Duodenal mucosa (tissue), 2 donors: ENCODE measurements at regions not wholly inside any gene's neighbourhood (a gene's known extent, or its start where the extent isn't known, plus 50 kb on each side); places are given as distances from the start of the nearest gene placed in this dataset.

Experiments
- H3K27ac ChIP-seq: one replicate; pipeline ENCODE4 v1.7.0; 2013; ENCODE audit warnings: low read depth, low read length
- H3K27me3 ChIP-seq, 2 donors: one replicate each; pipeline ENCODE4 v1.7.0; 2013; ENCODE audit warnings: low read length in 2 of 2, control low read depth in 1 of 2; ENCODE audit not compliant: insufficient read depth in 2 of 2, control insufficient read depth in 1 of 2
- H3K36me3 ChIP-seq, 2 donors: one replicate each; pipeline ENCODE4 v1.7.0; 2013; ENCODE audit warnings: low read length in 2 of 2, control low read depth in 1 of 2; ENCODE audit not compliant: insufficient read depth in 2 of 2, control insufficient read depth in 1 of 2
- H3K4me1 ChIP-seq, 2 donors: one replicate each; pipeline ENCODE4 v1.7.0; 2013; ENCODE audit warnings: low read length in 2 of 2, control low read depth in 1 of 2; ENCODE audit not compliant: insufficient read depth in 2 of 2, control insufficient read depth in 1 of 2
- H3K4me3 ChIP-seq, 2 donors: one replicate each; pipeline ENCODE4 v1.7.0; 2013; ENCODE audit warnings: low read length in 2 of 2, low read depth in 1 of 2
- H3K9ac ChIP-seq, 2 donors: one replicate each; pipeline ENCODE4 v1.7.0; 2013; ENCODE audit warnings: low read length in 2 of 2, low read depth in 1 of 2
- H3K9me3 ChIP-seq, 2 donors: one replicate each; pipeline ENCODE4 v1.7.0; 2013; ENCODE audit warnings: low read length in 2 of 2, control low read depth in 1 of 2; ENCODE audit not compliant: control insufficient read depth in 1 of 2

GRCh38 chr5:74280306-74280705 lies 360.2 kb downstream of the ENC1 start:
- H3K36me3 ChIP-seq: no peaks in the 10 kb centered on the region
- H3K9me3 ChIP-seq: no peaks in the 10 kb centered on the region
- no peaks in the 10 kb centered on the region for H3K4me1 ChIP-seq
- H3K27ac ChIP-seq: no peak overlapping the region
- H3K27me3 ChIP-seq: no peaks in the 10 kb centered on the region
- H3K9ac ChIP-seq: no peak overlapping the region
- H3K4me3 ChIP-seq: no peak overlapping the region

- Histone ChIP-seq H3K9ac (no peak overlapping the region), H3K9me3 (no peaks in the 10 kb centered on the region), H3K36me3 (no peaks in the 10 kb centered on the region), H3K4me1 (no peaks in the 10 kb centered on the region), H3K27ac (no peak overlapping the region), H3K4me3 (no peak overlapping the region), H3K27me3 (no peaks in the 10 kb centered on the region)
These were observed 361.3 kb downstream of the ENC1 start for GRCh38 chr5:74279244-74279643.

- Histone ChIP-seq H3K9ac (no peak overlapping the region), H3K27ac (no peak overlapping the region), H3K36me3 (no peaks in the 10 kb centered on the region), H3K27me3 (no peaks in the 10 kb centered on the region), H3K4me3 (no peak overlapping the region), H3K9me3 (no peaks in the 10 kb centered on the region), H3K4me1 (no peaks in the 10 kb centered on the region)
These were observed 363.1 kb downstream of the ENC1 start for GRCh38 chr5:74277418-74277817.

- Histone ChIP-seq H3K9ac (no peak overlapping the region), H3K4me1 (no peaks in the 10 kb centered on the region), H3K9me3 (no peaks in the 10 kb centered on the region), H3K4me3 (no peak overlapping the region), H3K27me3 (no peaks in the 10 kb centered on the region), H3K36me3 (no peaks in the 10 kb centered on the region), H3K27ac (no peak overlapping the region)
These were observed 365.1 kb downstream of the ENC1 start for GRCh38 chr5:74275171-74275992.

DNA sequence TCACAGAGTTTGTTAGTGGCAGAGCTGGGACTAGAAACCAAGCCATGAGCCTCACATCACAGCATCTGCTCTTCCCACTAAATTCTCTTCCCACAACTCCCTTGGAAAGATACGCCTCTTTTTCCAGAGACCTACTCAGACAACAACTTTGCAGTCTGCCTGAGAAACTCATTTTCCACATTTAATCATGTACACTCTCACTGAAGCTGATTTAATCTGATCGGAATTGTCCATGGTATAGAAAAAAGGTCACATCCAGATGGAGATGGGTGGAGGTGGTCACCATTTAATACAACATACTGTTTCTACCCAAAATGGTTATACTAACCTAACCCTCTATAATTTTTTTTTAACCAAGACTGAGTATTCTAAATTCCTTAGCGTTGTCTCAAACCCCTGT lies 366.2 kb downstream of the ENC1 start:
- Histone ChIP-seq H3K4me1 (no peaks in the 10 kb centered on the region), H3K9ac (no peak overlapping the region), H3K36me3 (no peaks in the 10 kb centered on the region), H3K4me3 (no peak overlapping the region), H3K9me3 (no peaks in the 10 kb centered on the region), H3K27ac (no peak overlapping the region), H3K27me3 (no peaks in the 10 kb centered on the region)

DNA sequence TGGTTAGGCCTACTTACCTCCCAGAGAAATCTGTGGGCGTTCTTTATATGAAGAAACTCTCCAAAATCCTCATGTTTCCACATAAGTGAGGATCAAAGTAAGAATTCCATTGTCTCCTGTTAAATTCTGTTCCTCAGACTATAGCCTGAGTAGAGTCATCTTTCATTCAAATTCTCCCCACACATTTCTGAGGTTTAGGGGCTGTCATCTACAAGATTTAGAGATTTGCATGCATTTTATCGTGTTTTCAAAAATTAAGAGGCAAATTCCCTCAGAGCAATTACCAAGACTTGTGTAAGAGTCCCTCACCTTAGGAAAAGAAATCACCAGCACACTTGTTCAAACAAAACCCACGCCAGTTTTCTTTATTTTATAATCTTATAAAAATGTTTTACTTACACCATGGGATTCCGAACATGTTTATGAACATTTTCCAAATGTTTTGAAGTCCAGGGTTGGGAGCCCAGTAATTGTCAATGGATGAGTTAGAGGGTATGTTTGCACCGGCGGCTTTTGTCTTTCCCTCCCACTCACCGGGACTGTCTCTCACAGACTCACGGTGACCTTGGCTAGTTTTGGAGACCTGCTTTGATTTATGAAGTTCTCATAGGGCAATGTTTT lies 367.6 kb downstream of the ENC1 start:
- no peak overlapping the region for H3K4me3 ChIP-seq
- no peak overlapping the region for H3K27ac ChIP-seq
- H3K9ac ChIP-seq: no peak overlapping the region
- H3K36me3 ChIP-seq: no peaks in the 10 kb centered on the region
- no peaks in the 10 kb centered on the region for H3K9me3 ChIP-seq
- no peaks in the 10 kb centered on the region for H3K27me3 ChIP-seq
- no peaks in the 10 kb centered on the region for H3K4me1 ChIP-seq

GRCh38 chr5:74272024-74272775 lies 368.3 kb downstream of the ENC1 start:
- H3K9me3 ChIP-seq: no peaks in the 10 kb centered on the region
- H3K9ac ChIP-seq: no peak overlapping the region
- no peaks in the 10 kb centered on the region for H3K36me3 ChIP-seq
- no peak overlapping the region for H3K27ac ChIP-seq
- no peaks in the 10 kb centered on the region for H3K4me1 ChIP-seq
- H3K4me3 ChIP-seq: no peak overlapping the region
- no peaks in the 10 kb centered on the region for H3K27me3 ChIP-seq

- no peaks in the 10 kb centered on the region for H3K27me3 ChIP-seq
- no peak overlapping the region for H3K9ac ChIP-seq
- no peaks in the 10 kb centered on the region for H3K36me3 ChIP-seq
- no peaks in the 10 kb centered on the region for H3K9me3 ChIP-seq
- no peak overlapping the region for H3K27ac ChIP-seq
- no peak overlapping the region for H3K4me3 ChIP-seq
- H3K4me1 ChIP-seq: no peaks in the 10 kb centered on the region
These were observed 372.2 kb downstream of the ENC1 start for GRCh38 chr5:74268297-74268696.

DNA sequence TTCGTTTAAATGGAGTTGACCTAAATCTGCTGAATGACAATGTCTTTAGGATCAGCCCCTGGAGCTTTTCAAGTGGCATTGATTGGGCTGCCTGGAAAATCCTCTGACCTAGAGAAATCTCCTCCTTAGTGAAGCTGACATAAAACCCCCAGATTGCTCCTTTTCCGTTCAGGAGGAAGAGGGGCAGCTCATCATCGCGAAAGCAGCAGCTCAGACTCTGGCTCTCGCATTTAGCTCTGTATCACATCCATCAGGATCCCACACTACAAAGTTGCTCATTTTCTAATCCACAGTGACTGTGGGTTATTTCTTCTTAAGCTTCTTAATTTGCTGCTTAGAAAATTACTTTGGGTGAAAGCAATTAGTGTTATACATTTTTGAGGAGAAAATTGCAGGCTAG lies 373.7 kb downstream of the ENC1 start:
- H3K9ac ChIP-seq: no peak overlapping the region
- H3K27me3 ChIP-seq: no peaks in the 10 kb centered on the region
- H3K36me3 ChIP-seq: no peaks in the 10 kb centered on the region
- no peaks in the 10 kb centered on the region for H3K9me3 ChIP-seq
- H3K4me3 ChIP-seq: no peak overlapping the region
- H3K27ac ChIP-seq: no peak overlapping the region
- no peaks in the 10 kb centered on the region for H3K4me1 ChIP-seq

DNA sequence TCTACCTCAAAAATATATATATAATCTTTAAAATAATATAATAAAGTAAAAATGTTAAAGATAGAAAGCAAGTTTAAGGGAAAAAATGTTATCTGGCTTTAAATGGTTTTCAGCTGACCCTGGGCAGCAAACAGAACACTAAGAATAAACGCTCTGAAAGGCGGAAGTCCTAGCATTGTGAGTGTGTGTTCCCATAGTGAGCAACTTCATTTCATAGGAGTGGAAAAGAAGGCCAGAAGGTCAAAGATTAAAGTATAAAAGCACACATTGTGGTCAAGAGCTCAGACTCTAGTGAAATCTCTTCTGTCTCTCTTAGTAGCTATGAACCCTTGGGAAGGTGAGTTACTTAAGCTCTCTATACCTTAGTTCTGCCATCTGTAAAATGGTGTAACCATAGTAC lies 374.4 kb downstream of the ENC1 start:
- no peaks in the 10 kb centered on the region for H3K4me1 ChIP-seq
- no peaks in the 10 kb centered on the region for H3K36me3 ChIP-seq
- no peaks in the 10 kb centered on the region for H3K9me3 ChIP-seq
- no peak overlapping the region for H3K4me3 ChIP-seq
- H3K9ac ChIP-seq: no peak overlapping the region
- no peaks in the 10 kb centered on the region for H3K27me3 ChIP-seq
- no peak overlapping the region for H3K27ac ChIP-seq
